ENCODE measurements at regions not wholly inside any gene's neighbourhood (a gene's known extent, or its start where the extent isn't known, plus 50 kb on each side); places are given as distances from the start of the nearest gene placed in this dataset.

DNA sequence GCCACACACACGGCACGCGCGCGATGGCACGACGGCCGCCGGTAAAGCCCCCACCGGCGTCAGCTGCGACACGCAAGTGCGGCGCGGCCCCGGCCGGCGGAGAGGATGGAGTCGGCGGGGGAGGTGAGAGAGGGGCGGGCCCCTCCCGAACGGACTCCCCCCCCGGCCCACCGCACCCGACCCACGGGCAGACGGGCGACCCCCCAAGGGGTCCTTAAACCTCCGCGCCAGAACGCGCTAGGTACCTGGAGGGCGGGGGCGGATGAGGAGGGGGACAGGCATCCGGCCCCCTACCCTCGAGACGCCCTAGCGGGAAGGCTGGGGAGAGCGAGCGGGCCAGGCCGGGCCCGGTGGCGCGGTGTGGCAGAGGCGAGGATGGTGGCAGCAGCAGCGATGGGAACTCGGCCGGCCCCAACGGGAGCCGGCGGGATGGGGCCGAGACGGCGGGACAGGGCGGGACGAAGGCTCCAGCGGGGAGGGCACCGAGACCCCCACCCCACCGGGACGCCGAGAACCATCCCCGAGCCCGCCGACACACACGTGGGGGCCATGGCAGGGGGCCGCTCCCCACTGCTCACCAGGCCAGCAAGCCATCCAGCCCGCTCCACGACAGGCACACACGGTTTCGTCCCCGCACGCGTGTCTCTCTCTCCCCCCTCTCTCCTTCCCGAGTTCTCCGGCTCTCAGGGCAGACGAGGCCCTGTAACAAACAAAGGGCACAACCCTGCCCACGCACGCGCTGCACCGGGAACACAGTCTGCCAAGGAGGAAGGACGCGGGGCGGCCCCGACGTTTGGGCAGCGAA is 1515.4 kb upstream of the DEFB115 start:
- TF ChIP-seq POLR2A (IDR thresholded peaks at IDR 0.05) = no peak
- TF ChIP-seq, protein P1, sequence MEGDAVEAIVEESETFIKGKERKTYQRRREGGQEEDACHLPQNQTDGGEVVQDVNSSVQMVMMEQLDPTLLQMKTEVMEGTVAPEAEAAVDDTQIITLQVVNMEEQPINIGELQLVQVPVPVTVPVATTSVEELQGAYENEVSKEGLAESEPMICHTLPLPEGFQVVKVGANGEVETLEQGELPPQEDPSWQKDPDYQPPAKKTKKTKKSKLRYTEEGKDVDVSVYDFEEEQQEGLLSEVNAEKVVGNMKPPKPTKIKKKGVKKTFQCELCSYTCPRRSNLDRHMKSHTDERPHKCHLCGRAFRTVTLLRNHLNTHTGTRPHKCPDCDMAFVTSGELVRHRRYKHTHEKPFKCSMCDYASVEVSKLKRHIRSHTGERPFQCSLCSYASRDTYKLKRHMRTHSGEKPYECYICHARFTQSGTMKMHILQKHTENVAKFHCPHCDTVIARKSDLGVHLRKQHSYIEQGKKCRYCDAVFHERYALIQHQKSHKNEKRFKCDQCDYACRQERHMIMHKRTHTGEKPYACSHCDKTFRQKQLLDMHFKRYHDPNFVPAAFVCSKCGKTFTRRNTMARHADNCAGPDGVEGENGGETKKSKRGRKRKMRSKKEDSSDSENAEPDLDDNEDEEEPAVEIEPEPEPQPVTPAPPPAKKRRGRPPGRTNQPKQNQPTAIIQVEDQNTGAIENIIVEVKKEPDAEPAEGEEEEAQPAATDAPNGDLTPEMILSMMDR (IDR thresholded peaks at IDR 0.05) = no peak

All from stomach (tissue), 4 donors.